OCI-LY7 (cell line): ENCODE measurements at regions not wholly inside any gene's neighbourhood (a gene's known extent, or its start where the extent isn't known, plus 50 kb on each side); places are given as distances from the start of the nearest gene placed in this dataset.

ENCODE experiments used
- CTCF ChIP-seq: fragments of 200-600 bp; sonication (generic); conservative IDR thresholded peaks from 2 replicates; pipeline ENCODE4 v1.5.1; 2014; ENCODE audit warnings: mild to moderate bottlenecking, antibody characterized with exemption, low read length, moderate library complexity, mixed read lengths
- EZH2phosphoT487 ChIP-seq: fragments of 200-600 bp; sonication (generic); IDR thresholded peaks from 2 replicates; pipeline ENCODE4 v1.6.1; 2018; ENCODE audit warnings: low read depth, borderline replicate concordance, mild to moderate bottlenecking, mixed run types, antibody characterized with exemption, low read length, moderate library complexity, mixed read lengths

GRCh38 chr6:19415605-19416326 is 421.4 kb upstream of the ID4 start:
- TF ChIP-seq CTCF (no peak), EZH2phosphoT487 (no peak)
